ENCODE measurements at regions not wholly inside any gene's neighbourhood (a gene's known extent, or its start where the extent isn't known, plus 50 kb on each side); places are given as distances from the start of the nearest gene placed in this dataset.

DNA sequence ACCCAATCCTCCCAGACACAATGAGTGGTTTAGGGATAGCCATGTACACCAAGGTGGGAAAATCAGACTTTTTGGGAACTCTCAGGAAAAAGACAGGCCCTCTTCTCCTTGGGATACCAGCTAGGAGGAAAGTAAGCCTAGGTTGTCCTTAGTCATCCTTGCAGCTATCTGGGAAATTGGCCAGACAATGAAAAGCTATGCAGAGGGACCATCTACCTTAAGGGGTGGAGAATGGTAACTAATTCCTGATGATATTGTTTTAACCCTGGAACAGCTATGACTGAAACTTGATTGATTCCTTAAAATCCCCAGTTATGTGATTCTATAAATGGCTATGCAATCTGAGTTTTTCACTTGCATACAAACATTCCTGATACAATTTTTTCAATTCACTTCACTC is 88.9 kb upstream of the BNC2 start (continued):
- TF ChIP-seq, protein P1, sequence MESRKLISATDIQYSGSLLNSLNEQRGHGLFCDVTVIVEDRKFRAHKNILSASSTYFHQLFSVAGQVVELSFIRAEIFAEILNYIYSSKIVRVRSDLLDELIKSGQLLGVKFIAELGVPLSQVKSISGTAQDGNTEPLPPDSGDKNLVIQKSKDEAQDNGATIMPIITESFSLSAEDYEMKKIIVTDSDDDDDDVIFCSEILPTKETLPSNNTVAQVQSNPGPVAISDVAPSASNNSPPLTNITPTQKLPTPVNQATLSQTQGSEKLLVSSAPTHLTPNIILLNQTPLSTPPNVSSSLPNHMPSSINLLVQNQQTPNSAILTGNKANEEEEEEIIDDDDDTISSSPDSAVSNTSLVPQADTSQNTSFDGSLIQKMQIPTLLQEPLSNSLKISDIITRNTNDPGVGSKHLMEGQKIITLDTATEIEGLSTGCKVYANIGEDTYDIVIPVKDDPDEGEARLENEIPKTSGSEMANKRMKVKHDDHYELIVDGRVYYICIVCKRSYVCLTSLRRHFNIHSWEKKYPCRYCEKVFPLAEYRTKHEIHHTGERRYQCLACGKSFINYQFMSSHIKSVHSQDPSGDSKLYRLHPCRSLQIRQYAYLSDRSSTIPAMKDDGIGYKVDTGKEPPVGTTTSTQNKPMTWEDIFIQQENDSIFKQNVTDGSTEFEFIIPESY (IDR thresholded peaks at IDR 0.05; ENCODE audit: extremely low read depth, insufficient replicate concordance, low read length) = no peak
- TF ChIP-seq EGR1 (IDR thresholded peaks at IDR 0.05; ENCODE audit: low read depth) (no peak), ZFX (IDR thresholded peaks at IDR 0.05) (no peak), ZNF274 (IDR thresholded peaks at IDR 0.05; ENCODE audit: low read depth, low read length) (no peak), POLR2A (IDR thresholded peaks at IDR 0.05; ENCODE audit: borderline replicate concordance, extremely low read depth, insufficient read depth, insufficient read length) (no peak), RAD21 (IDR thresholded peaks at IDR 0.05; ENCODE audit: low read depth) (no peak), POLR2AphosphoS5 (IDR thresholded peaks at IDR 0.05; ENCODE audit: low read depth, low read length) (no peak), SP1 (IDR thresholded peaks at IDR 0.05; ENCODE audit: low read depth) (no peak), ELF1 (IDR thresholded peaks at IDR 0.05; ENCODE audit: borderline replicate concordance, low read depth) (no peak), EZH2 (IDR thresholded peaks at IDR 0.05) (no peak)
- TF ChIP-seq, protein P2, sequence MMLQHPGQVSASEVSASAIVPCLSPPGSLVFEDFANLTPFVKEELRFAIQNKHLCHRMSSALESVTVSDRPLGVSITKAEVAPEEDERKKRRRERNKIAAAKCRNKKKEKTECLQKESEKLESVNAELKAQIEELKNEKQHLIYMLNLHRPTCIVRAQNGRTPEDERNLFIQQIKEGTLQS (IDR thresholded peaks at IDR 0.05) = no peak

DNA sequence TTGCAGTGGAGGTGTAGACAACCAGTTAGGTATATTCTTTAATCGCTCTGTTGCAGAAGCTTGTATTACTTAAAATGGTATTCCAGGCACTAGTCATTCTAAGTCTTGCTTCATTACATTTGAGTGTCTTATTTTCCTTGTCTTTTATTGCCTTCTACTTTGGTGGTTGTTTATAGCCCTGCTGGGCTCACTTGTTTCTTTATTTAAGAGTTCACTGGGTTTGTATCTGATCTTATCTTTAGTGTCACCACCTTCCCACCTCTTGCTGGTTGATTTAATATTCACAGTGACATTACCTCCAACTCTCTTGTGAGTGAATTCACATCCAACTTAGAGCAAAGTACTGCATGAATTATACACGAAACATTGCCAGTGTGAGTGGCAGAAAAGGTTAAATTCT is 83.6 kb upstream of the BNC2 start:
- no peaks in the 10 kb centered on the region for H3K4me1 ChIP-seq (ENCODE audit: control insufficient read depth in 1 of 2, insufficient read depth in 2 of 2, low read length in 2 of 2)
- no peaks in the 10 kb centered on the region for H4K20me1 ChIP-seq (ENCODE audit: insufficient read depth)
- H3K27me3 ChIP-seq (ENCODE audit: insufficient read depth, low read length) = no peaks in the 10 kb centered on the region
- H3K79me2 ChIP-seq (ENCODE audit: insufficient read depth, low read length) = no peaks in the 10 kb centered on the region
- ChIA-PET CTCF (no interaction called here), RAD21 (ENCODE audit: low non-redundant PET in 1 of 2, low total read pairs in 2 of 2, uncharacterized antibody in 2 of 2, unreplicated experiment in 2 of 2) (no interaction called here), POLR2A (no interaction called here)
- H3K9me2 ChIP-seq (ENCODE audit: insufficient read depth) = no peaks in the 10 kb centered on the region
- H3K36me3 ChIP-seq (ENCODE audit: control insufficient read depth in 1 of 2, insufficient read depth in 2 of 2, low read length in 2 of 2) = no peaks in the 10 kb centered on the region
- no peaks in the 10 kb centered on the region for H3K9me3 ChIP-seq (ENCODE audit: control insufficient read depth in 1 of 2, insufficient read depth in 1 of 2, low read depth in 1 of 2, low read length in 2 of 2)
- H3K9ac ChIP-seq (ENCODE audit: low read length) = no peak overlapping the region
- no peak for ATAC-seq
- DNase-seq (ENCODE audit: low read depth, low spot score) = no peak
- intact Hi-C loops (cut with micrococcal nuclease) = no loop called here
- no peak overlapping the region for H3K27ac ChIP-seq (ENCODE audit: low read depth, low read length)
- no TSS peak for BruUV-seq (replicated peaks)
- no peak overlapping the region for H3K4me3 ChIP-seq (replicated peaks in 1 of 2; ENCODE audit: low read depth in 1 of 2, low read length in 2 of 2)
- no peak overlapping the region for H3K4me2 ChIP-seq (ENCODE audit: low read length)
- H2AFZ ChIP-seq (ENCODE audit: low read depth, low read length, poor library complexity, severe bottlenecking) = no peak overlapping the region
- TF ChIP-seq, protein P3, sequence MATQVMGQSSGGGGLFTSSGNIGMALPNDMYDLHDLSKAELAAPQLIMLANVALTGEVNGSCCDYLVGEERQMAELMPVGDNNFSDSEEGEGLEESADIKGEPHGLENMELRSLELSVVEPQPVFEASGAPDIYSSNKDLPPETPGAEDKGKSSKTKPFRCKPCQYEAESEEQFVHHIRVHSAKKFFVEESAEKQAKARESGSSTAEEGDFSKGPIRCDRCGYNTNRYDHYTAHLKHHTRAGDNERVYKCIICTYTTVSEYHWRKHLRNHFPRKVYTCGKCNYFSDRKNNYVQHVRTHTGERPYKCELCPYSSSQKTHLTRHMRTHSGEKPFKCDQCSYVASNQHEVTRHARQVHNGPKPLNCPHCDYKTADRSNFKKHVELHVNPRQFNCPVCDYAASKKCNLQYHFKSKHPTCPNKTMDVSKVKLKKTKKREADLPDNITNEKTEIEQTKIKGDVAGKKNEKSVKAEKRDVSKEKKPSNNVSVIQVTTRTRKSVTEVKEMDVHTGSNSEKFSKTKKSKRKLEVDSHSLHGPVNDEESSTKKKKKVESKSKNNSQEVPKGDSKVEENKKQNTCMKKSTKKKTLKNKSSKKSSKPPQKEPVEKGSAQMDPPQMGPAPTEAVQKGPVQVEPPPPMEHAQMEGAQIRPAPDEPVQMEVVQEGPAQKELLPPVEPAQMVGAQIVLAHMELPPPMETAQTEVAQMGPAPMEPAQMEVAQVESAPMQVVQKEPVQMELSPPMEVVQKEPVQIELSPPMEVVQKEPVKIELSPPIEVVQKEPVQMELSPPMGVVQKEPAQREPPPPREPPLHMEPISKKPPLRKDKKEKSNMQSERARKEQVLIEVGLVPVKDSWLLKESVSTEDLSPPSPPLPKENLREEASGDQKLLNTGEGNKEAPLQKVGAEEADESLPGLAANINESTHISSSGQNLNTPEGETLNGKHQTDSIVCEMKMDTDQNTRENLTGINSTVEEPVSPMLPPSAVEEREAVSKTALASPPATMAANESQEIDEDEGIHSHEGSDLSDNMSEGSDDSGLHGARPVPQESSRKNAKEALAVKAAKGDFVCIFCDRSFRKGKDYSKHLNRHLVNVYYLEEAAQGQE (IDR thresholded peaks at IDR 0.05; ENCODE audit: low read depth) = no peak
- TF ChIP-seq EGR1 (IDR thresholded peaks at IDR 0.05; ENCODE audit: low read depth) (no peak), ELF1 (IDR thresholded peaks at IDR 0.05; ENCODE audit: borderline replicate concordance, low read depth) (no peak), EZH2 (IDR thresholded peaks at IDR 0.05) (no peak), JUND (IDR thresholded peaks at IDR 0.05) (no peak), CBX3 (IDR thresholded peaks at IDR 0.05; ENCODE audit: low read depth) (no peak), EZH2phosphoT487 (IDR thresholded peaks at IDR 0.05; ENCODE audit: borderline replicate concordance) (no peak)
- TF ChIP-seq, protein P4, sequence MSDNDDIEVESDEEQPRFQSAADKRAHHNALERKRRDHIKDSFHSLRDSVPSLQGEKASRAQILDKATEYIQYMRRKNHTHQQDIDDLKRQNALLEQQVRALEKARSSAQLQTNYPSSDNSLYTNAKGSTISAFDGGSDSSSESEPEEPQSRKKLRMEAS (IDR thresholded peaks at IDR 0.05) = no peak
- TF ChIP-seq, protein P2 (IDR thresholded peaks at IDR 0.05) = no peak
- TF ChIP-seq, protein P1 (IDR thresholded peaks at IDR 0.05; ENCODE audit: extremely low read depth, insufficient replicate concordance, low read length) = no peak

Data from HCT116 (cell line).